WTC11 (cell line): ENCODE measurements at regions not wholly inside any gene's neighbourhood (a gene's known extent, or its start where the extent isn't known, plus 50 kb on each side); places are given as distances from the start of the nearest gene placed in this dataset.
A peak's percentile ranks its signal among the peaks of the same experiment; 100 is the strongest.

Source experiments
- ATAC-seq: fragments of 200-7000 bp; cut with Tn5 transposase; 2 replicates; pipeline ENCODE4 v1.10.0; 2021; ENCODE audit warnings: mild to moderate bottlenecking, moderate library complexity
- CTCF ChIA-PET: fragments of 300-600 bp; sonication (Branson Sonifier 250); formaldehyde crosslinking; loops from one replicate; lab custom pipeline; 2021; ENCODE audit warnings: antibody characterized with exemption; lab: Charles Lee
- POLR2A ChIA-PET: fragments of 350-600 bp; sonication (Branson Sonifier 250); formaldehyde crosslinking; loops from one replicate; lab custom pipeline; 2021; ENCODE audit warnings: antibody characterized with exemption; lab: Charles Lee
- DNase-seq: peaks from one replicate; pipeline ENCODE4 v3.0.0; 2021; ENCODE audit warnings: low spot score
- H3K27ac Mint-ChIP-seq: 2 replicates; pipeline ENCODE4 v1.8.0; 2021; ENCODE audit warnings: mixed read lengths
- H3K27me3 Mint-ChIP-seq: 2 replicates; pipeline ENCODE4 v1.8.0; 2021; ENCODE audit warnings: low read depth, mild to moderate bottlenecking, moderate library complexity, mixed read lengths
- H3K36me3 Mint-ChIP-seq: 2 replicates; pipeline ENCODE4 v1.8.0; 2021; ENCODE audit warnings: mixed read lengths
- H3K4me1 Mint-ChIP-seq: 2 replicates; pipeline ENCODE4 v1.8.0; 2022; ENCODE audit warnings: mixed read lengths
- H3K4me3 Mint-ChIP-seq: 2 replicates; pipeline ENCODE4 v1.8.0; 2021; ENCODE audit warnings: mild to moderate bottlenecking, moderate library complexity, mixed read lengths
- H3K9me3 Mint-ChIP-seq: 2 replicates; pipeline ENCODE4 v1.8.0; 2021; ENCODE audit warnings: mixed read lengths
- CBFB ChIP-seq: sonication (generic); formaldehyde crosslinking; IDR thresholded peaks from 2 replicates; pipeline ENCODE4 v1.8.1; 2022; ENCODE audit warnings: mild to moderate bottlenecking, low read depth, missing genetic modification reagents
- EMX1 ChIP-seq: fragments of 250-450 bp; sonication (Bioruptor Pico); IDR thresholded peaks from 2 replicates; pipeline ENCODE4 v1.8.0; 2021; ENCODE audit warnings: mild to moderate bottlenecking
- IRF2 ChIP-seq: sonication (generic); formaldehyde crosslinking; IDR thresholded peaks from 2 replicates; pipeline ENCODE4 v1.8.0; 2022; ENCODE audit warnings: low read depth, missing genetic modification reagents, borderline replicate concordance
- JUN ChIP-seq: sonication (generic); formaldehyde crosslinking; IDR thresholded peaks from 2 replicates; pipeline ENCODE4 v1.8.0; 2023; ENCODE audit warnings: mild to moderate bottlenecking, missing genetic modification reagents
- NFYB ChIP-seq: sonication (generic); formaldehyde crosslinking; conservative IDR thresholded peaks from 2 replicates; pipeline ENCODE4 v1.8.0; 2022; ENCODE audit warnings: low read depth, missing genetic modification reagents
- NR3C1 ChIP-seq: sonication (generic); formaldehyde crosslinking; conservative IDR thresholded peaks from 2 replicates; pipeline ENCODE4 v1.8.1; 2023; ENCODE audit warnings: low read depth, mild to moderate bottlenecking, missing genetic modification reagents
- OVOL2 ChIP-seq: fragments of 250-450 bp; sonication (Bioruptor Pico); IDR thresholded peaks from 2 replicates; pipeline ENCODE4 v1.9.0; 2021; ENCODE audit warnings: mild to moderate bottlenecking, borderline replicate concordance
- RORB ChIP-seq: fragments of 250-450 bp; sonication (Bioruptor Pico); IDR thresholded peaks from 2 replicates; pipeline ENCODE4 v1.9.0; 2021; ENCODE audit warnings: mild to moderate bottlenecking
- SOX15 ChIP-seq: fragments of 250-450 bp; sonication (Bioruptor Pico); IDR thresholded peaks from 2 replicates; pipeline ENCODE4 v1.9.0; 2021; ENCODE audit warnings: mild to moderate bottlenecking
- SP1 ChIP-seq: sonication (generic); formaldehyde crosslinking; conservative IDR thresholded peaks from 2 replicates; pipeline ENCODE4 v1.8.1; 2022; ENCODE audit warnings: missing genetic modification reagents
- TCF7 ChIP-seq: sonication (generic); formaldehyde crosslinking; IDR thresholded peaks from 2 replicates; pipeline ENCODE4 v1.8.0; 2022; ENCODE audit warnings: mild to moderate bottlenecking, low read depth, missing genetic modification reagents, moderate library complexity
- ZNF138 ChIP-seq: sonication (generic); formaldehyde crosslinking; conservative IDR thresholded peaks from 2 replicates; pipeline ENCODE4 v1.8.1; 2022; ENCODE audit warnings: mild to moderate bottlenecking, moderate library complexity, missing genetic modification reagents
- ZNF219 ChIP-seq: sonication (generic); formaldehyde crosslinking; IDR thresholded peaks from 2 replicates; pipeline ENCODE4 v1.8.0; 2023; ENCODE audit warnings: missing genetic modification reagents, mild to moderate bottlenecking, borderline replicate concordance
- ZNF232 ChIP-seq: sonication (generic); formaldehyde crosslinking; IDR thresholded peaks from 2 replicates; pipeline ENCODE4 v1.8.0; 2022; ENCODE audit warnings: mild to moderate bottlenecking, missing genetic modification reagents
- ZNF423 ChIP-seq: fragments of 250-450 bp; sonication (Bioruptor Pico); IDR thresholded peaks from 2 replicates; pipeline ENCODE4 v2.1.2; 2022; ENCODE audit warnings: mild to moderate bottlenecking, moderate library complexity
- TF ChIP-seq, protein P1 (sequence below): fragments of 250-450 bp; sonication (Bioruptor Pico); IDR thresholded peaks from 2 replicates; pipeline ENCODE4 v1.9.0; 2021; ENCODE audit warnings: mild to moderate bottlenecking, borderline replicate concordance
- TF ChIP-seq, protein P2 (sequence below): fragments of 200-600 bp; IDR thresholded peaks from 2 replicates; pipeline ENCODE4 v1.8.0; 2022; ENCODE audit warnings: antibody characterized with exemption
- TF ChIP-seq, protein P3 (sequence below): sonication (generic); formaldehyde crosslinking; conservative IDR thresholded peaks from 2 replicates; pipeline ENCODE4 v1.8.1; 2022; ENCODE audit warnings: mild to moderate bottlenecking, missing genetic modification reagents
- TF ChIP-seq, protein P4 (sequence below): sonication (generic); formaldehyde crosslinking; IDR thresholded peaks from 2 replicates; pipeline ENCODE4 v1.8.1; 2022; ENCODE audit warnings: missing genetic modification reagents, borderline replicate concordance
- TF ChIP-seq, protein P5 (sequence below): sonication (generic); formaldehyde crosslinking; IDR thresholded peaks from 2 replicates; pipeline ENCODE4 v1.8.1; 2022; ENCODE audit warnings: mild to moderate bottlenecking, moderate library complexity, missing genetic modification reagents
- TF ChIP-seq, protein P6 (sequence below): fragments of 250-450 bp; sonication (Bioruptor Pico); IDR thresholded peaks from 2 replicates; pipeline ENCODE4 v2.1.2; 2022; ENCODE audit warnings: mild to moderate bottlenecking, moderate library complexity
- TF ChIP-seq, protein P7 (sequence below): sonication (generic); formaldehyde crosslinking; IDR thresholded peaks from 2 replicates; pipeline ENCODE4 v1.8.1; 2022; ENCODE audit warnings: low read depth, missing genetic modification reagents, borderline replicate concordance
- TF ChIP-seq, protein P8 (sequence below): sonication (generic); formaldehyde crosslinking; IDR thresholded peaks from 2 replicates; pipeline ENCODE4 v1.8.0; 2022; ENCODE audit warnings: mild to moderate bottlenecking, missing genetic modification reagents

DNA sequence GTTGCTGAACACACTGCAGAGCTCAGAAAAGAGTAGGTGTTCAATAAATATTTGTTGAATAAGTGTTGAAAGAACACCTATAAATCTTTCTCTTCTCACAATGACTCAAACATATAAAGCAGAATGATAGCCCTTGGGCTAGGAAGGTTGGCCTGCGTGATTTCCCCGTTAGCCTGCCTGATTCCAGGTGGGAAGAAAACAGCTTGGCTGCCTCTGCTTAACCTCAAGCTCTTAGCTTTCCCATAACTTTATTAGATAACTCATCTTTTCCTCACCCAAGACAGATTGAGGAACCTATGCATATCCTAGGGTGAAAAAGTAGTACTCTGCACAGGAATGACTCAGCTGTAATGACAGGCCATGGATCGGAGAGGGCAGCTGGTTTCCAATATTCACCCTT lies 300.3 kb upstream of the ID4 start (continued):
- TF ChIP-seq CBFB (CRISPR knock-in tag) (no peak), OVOL2 (CRISPR knock-in tag) (no peak), EMX1 (CRISPR knock-in tag) (no peak), SP1 (CRISPR knock-in tag) (no peak)
- TF ChIP-seq, protein P1, sequence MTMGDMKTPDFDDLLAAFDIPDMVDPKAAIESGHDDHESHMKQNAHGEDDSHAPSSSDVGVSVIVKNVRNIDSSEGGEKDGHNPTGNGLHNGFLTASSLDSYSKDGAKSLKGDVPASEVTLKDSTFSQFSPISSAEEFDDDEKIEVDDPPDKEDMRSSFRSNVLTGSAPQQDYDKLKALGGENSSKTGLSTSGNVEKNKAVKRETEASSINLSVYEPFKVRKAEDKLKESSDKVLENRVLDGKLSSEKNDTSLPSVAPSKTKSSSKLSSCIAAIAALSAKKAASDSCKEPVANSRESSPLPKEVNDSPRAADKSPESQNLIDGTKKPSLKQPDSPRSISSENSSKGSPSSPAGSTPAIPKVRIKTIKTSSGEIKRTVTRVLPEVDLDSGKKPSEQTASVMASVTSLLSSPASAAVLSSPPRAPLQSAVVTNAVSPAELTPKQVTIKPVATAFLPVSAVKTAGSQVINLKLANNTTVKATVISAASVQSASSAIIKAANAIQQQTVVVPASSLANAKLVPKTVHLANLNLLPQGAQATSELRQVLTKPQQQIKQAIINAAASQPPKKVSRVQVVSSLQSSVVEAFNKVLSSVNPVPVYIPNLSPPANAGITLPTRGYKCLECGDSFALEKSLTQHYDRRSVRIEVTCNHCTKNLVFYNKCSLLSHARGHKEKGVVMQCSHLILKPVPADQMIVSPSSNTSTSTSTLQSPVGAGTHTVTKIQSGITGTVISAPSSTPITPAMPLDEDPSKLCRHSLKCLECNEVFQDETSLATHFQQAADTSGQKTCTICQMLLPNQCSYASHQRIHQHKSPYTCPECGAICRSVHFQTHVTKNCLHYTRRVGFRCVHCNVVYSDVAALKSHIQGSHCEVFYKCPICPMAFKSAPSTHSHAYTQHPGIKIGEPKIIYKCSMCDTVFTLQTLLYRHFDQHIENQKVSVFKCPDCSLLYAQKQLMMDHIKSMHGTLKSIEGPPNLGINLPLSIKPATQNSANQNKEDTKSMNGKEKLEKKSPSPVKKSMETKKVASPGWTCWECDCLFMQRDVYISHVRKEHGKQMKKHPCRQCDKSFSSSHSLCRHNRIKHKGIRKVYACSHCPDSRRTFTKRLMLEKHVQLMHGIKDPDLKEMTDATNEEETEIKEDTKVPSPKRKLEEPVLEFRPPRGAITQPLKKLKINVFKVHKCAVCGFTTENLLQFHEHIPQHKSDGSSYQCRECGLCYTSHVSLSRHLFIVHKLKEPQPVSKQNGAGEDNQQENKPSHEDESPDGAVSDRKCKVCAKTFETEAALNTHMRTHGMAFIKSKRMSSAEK: no peak
- TF ChIP-seq, protein P2, sequence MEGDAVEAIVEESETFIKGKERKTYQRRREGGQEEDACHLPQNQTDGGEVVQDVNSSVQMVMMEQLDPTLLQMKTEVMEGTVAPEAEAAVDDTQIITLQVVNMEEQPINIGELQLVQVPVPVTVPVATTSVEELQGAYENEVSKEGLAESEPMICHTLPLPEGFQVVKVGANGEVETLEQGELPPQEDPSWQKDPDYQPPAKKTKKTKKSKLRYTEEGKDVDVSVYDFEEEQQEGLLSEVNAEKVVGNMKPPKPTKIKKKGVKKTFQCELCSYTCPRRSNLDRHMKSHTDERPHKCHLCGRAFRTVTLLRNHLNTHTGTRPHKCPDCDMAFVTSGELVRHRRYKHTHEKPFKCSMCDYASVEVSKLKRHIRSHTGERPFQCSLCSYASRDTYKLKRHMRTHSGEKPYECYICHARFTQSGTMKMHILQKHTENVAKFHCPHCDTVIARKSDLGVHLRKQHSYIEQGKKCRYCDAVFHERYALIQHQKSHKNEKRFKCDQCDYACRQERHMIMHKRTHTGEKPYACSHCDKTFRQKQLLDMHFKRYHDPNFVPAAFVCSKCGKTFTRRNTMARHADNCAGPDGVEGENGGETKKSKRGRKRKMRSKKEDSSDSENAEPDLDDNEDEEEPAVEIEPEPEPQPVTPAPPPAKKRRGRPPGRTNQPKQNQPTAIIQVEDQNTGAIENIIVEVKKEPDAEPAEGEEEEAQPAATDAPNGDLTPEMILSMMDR: no peak
- TF ChIP-seq, protein P3, sequence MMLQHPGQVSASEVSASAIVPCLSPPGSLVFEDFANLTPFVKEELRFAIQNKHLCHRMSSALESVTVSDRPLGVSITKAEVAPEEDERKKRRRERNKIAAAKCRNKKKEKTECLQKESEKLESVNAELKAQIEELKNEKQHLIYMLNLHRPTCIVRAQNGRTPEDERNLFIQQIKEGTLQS: no peak

DNA sequence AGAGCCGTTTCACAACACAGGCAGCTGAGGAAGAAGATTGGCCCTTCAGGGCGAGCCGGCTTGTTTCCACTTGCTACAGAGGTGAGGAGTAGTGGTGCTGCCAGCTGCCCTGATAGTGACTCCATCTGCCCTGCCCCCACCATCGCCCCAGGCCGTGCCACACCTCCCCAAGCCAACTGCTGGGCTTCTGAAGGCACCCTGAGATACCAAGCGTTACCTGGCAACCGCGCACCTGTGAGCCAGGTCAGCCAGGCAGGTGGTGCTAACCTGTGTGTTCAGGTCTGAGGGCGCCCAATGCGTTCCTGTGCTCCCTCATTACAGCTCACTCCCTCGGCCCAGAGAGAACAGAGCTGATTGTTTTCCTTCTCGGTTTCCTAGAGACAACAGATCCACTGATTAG lies 299.1 kb upstream of the ID4 start:
- ATAC-seq: peak; percentile 86
- 0 out of 2 replicates have a peak, but pooled peaks cover 3% of the 10 kb centered on the region for H3K4me1 Mint-ChIP-seq
- POLR2A ChIA-PET: no interaction called here
- no peak overlapping the region for H3K27ac Mint-ChIP-seq
- CTCF ChIA-PET: interaction anchor here (1.0 kb wide), 1 partner anchor 548 kb away, joined by 3 read pairs; no protein-coding TSS in a partner anchor
- peak; percentile 26 for DNase-seq
- H3K36me3 Mint-ChIP-seq: peaks cover 34% of the 10 kb centered on the region
- peaks cover 31% of the 10 kb centered on the region for H3K9me3 Mint-ChIP-seq
- H3K4me3 Mint-ChIP-seq: no peak overlapping the region
- peaks cover 8% of the 10 kb centered on the region; the same call in 1 of the 2 replicates for H3K27me3 Mint-ChIP-seq
- TF ChIP-seq, protein P4, sequence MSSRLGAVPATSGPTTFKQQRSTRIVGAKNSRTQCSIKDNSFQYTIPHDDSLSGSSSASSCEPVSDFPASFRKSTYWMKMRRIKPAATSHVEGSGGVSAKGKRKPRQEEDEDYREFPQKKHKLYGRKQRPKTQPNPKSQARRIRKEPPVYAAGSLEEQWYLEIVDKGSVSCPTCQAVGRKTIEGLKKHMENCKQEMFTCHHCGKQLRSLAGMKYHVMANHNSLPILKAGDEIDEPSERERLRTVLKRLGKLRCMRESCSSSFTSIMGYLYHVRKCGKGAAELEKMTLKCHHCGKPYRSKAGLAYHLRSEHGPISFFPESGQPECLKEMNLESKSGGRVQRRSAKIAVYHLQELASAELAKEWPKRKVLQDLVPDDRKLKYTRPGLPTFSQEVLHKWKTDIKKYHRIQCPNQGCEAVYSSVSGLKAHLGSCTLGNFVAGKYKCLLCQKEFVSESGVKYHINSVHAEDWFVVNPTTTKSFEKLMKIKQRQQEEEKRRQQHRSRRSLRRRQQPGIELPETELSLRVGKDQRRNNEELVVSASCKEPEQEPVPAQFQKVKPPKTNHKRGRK (CRISPR knock-in tag): no peak
- TF ChIP-seq, protein P5, sequence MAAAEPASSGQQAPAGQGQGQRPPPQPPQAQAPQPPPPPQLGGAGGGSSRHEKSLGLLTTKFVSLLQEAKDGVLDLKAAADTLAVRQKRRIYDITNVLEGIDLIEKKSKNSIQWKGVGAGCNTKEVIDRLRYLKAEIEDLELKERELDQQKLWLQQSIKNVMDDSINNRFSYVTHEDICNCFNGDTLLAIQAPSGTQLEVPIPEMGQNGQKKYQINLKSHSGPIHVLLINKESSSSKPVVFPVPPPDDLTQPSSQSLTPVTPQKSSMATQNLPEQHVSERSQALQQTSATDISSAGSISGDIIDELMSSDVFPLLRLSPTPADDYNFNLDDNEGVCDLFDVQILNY (CRISPR knock-in tag): no peak
- TF ChIP-seq SOX15 (CRISPR knock-in tag) (no peak), IRF2 (CRISPR knock-in tag) (no peak), NR3C1 (CRISPR knock-in tag) (no peak), ZNF423 (CRISPR knock-in tag) (no peak), SP1 (CRISPR knock-in tag) (no peak), TCF7 (CRISPR knock-in tag) (no peak), RORB (CRISPR knock-in tag) (no peak), ZNF219 (no peak), ZNF138 (CRISPR knock-in tag) (no peak), NFYB (no peak), CBFB (CRISPR knock-in tag) (no peak), JUN (CRISPR knock-in tag) (no peak), ZNF232 (no peak)
- TF ChIP-seq, protein P6, sequence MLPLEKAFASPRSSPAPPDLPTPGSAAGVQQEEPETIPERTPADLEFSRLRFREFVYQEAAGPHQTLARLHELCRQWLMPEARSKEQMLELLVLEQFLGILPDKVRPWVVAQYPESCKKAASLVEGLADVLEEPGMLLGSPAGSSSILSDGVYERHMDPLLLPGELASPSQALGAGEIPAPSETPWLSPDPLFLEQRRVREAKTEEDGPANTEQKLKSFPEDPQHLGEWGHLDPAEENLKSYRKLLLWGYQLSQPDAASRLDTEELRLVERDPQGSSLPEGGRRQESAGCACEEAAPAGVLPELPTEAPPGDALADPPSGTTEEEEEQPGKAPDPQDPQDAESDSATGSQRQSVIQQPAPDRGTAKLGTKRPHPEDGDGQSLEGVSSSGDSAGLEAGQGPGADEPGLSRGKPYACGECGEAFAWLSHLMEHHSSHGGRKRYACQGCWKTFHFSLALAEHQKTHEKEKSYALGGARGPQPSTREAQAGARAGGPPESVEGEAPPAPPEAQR: no peak
- TF ChIP-seq, protein P3: no peak
- TF ChIP-seq, protein P7, sequence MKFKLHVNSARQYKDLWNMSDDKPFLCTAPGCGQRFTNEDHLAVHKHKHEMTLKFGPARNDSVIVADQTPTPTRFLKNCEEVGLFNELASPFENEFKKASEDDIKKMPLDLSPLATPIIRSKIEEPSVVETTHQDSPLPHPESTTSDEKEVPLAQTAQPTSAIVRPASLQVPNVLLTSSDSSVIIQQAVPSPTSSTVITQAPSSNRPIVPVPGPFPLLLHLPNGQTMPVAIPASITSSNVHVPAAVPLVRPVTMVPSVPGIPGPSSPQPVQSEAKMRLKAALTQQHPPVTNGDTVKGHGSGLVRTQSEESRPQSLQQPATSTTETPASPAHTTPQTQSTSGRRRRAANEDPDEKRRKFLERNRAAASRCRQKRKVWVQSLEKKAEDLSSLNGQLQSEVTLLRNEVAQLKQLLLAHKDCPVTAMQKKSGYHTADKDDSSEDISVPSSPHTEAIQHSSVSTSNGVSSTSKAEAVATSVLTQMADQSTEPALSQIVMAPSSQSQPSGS: no peak
- TF ChIP-seq, protein P8, sequence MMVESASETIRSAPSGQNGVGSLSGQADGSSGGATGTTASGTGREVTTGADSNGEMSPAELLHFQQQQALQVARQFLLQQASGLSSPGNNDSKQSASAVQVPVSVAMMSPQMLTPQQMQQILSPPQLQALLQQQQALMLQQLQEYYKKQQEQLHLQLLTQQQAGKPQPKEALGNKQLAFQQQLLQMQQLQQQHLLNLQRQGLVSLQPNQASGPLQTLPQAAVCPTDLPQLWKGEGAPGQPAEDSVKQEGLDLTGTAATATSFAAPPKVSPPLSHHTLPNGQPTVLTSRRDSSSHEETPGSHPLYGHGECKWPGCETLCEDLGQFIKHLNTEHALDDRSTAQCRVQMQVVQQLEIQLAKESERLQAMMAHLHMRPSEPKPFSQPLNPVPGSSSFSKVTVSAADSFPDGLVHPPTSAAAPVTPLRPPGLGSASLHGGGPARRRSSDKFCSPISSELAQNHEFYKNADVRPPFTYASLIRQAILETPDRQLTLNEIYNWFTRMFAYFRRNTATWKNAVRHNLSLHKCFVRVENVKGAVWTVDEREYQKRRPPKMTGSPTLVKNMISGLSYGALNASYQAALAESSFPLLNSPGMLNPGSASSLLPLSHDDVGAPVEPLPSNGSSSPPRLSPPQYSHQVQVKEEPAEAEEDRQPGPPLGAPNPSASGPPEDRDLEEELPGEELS (CRISPR knock-in tag): no peak
